OCI-LY1 (cell line): ENCODE measurements at regions not wholly inside any gene's neighbourhood (a gene's known extent, or its start where the extent isn't known, plus 50 kb on each side); places are given as distances from the start of the nearest gene placed in this dataset.

Experiments
- H2AFZ ChIP-seq: fragments of 200-600 bp; sonication (generic), shearing (Covaris generic); 2 replicates; pipeline ENCODE4 v1.6.0; 2014; ENCODE audit warnings: antibody characterized with exemption, mild to moderate bottlenecking, low read length
- H3F3A ChIP-seq: fragments of 200-600 bp; sonication (generic), shearing (Covaris generic); 2 replicates; pipeline ENCODE4 v1.6.0; 2014; ENCODE audit warnings: mild to moderate bottlenecking, antibody characterized with exemption, low read length, moderate library complexity; ENCODE audit not compliant: insufficient read depth
- H3K27ac ChIP-seq: fragments of 200-600 bp; sonication (generic); 2 replicates; pipeline ENCODE4 v1.5.1; 2014; ENCODE audit warnings: low read length, mixed run types, mild to moderate bottlenecking, low read depth; ENCODE audit not compliant: poor library complexity, severe bottlenecking
- H3K27me3 ChIP-seq: fragments of 200-600 bp; sonication (generic); 2 replicates; pipeline ENCODE4 v1.6.0; 2014; ENCODE audit warnings: antibody characterized with exemption, mild to moderate bottlenecking, low read length, moderate library complexity; ENCODE audit not compliant: insufficient read depth
- H3K36me3 ChIP-seq: fragments of 200-600 bp; sonication (generic); 2 replicates; pipeline ENCODE4 v1.6.1; 2014; ENCODE audit warnings: mild to moderate bottlenecking, antibody characterized with exemption, low read length, moderate library complexity, mixed read lengths; ENCODE audit not compliant: insufficient read depth
- H3K4me1 ChIP-seq: fragments of 200-600 bp; sonication (generic); 2 replicates; pipeline ENCODE4 v1.5.1; 2014; ENCODE audit warnings: mild to moderate bottlenecking, low read length, moderate library complexity; ENCODE audit not compliant: insufficient read depth, severe bottlenecking
- H3K4me2 ChIP-seq: fragments of 200-600 bp; sonication (generic), shearing (Covaris generic); 2 replicates; pipeline ENCODE4 v1.6.1; 2014; ENCODE audit warnings: low read length
- H3K4me3 ChIP-seq: fragments of 200-600 bp; sonication (generic); 2 replicates; pipeline ENCODE4 v1.5.1; 2014; ENCODE audit warnings: low read length, low read depth, mild to moderate bottlenecking, mixed read lengths; ENCODE audit not compliant: poor library complexity, severe bottlenecking
- H3K79me2 ChIP-seq: fragments of 200-600 bp; shearing (Covaris generic); 2 replicates; pipeline ENCODE4 v1.6.1; 2016; ENCODE audit warnings: mixed run types, low read length, mixed read lengths; ENCODE audit not compliant: insufficient read depth
- H3K9ac ChIP-seq: fragments of 200-600 bp; sonication (generic), shearing (Covaris generic); 2 replicates; pipeline ENCODE4 v1.6.1; 2014; ENCODE audit warnings: mild to moderate bottlenecking, low read length, mixed read lengths
- H3K9me2 ChIP-seq: fragments of 200-600 bp; sonication (generic), shearing (Covaris generic); 2 replicates; pipeline ENCODE4 v1.6.1; 2014; ENCODE audit warnings: low read depth, mild to moderate bottlenecking, low read length, mixed read lengths
- H3K9me3 ChIP-seq: fragments of 200-600 bp; shearing (Covaris generic); 2 replicates; pipeline ENCODE4 v1.6.1; 2014; ENCODE audit warnings: low read length, mixed read lengths
- H4K20me1 ChIP-seq: fragments of 200-600 bp; sonication (generic), shearing (Covaris generic); 2 replicates; pipeline ENCODE4 v1.6.0; 2016; ENCODE audit warnings: mild to moderate bottlenecking, low read length; ENCODE audit not compliant: insufficient read depth
- CTCF ChIP-seq: fragments of 200-600 bp; sonication (generic), shearing (Covaris generic); IDR thresholded peaks from 2 replicates; pipeline ENCODE4 v1.5.1; 2017; ENCODE audit warnings: mild to moderate bottlenecking, antibody characterized with exemption, low read length, moderate library complexity, mixed read lengths
- EZH2 ChIP-seq: fragments of 200-600 bp; sonication (generic), shearing (Covaris generic); IDR thresholded peaks from 2 replicates; pipeline ENCODE4 v1.8.0; 2017; ENCODE audit warnings: borderline replicate concordance, mixed run types, mild to moderate bottlenecking, antibody characterized with exemption, low read length, moderate library complexity, mixed read lengths

- no peaks in the 10 kb centered on the region for H4K20me1 ChIP-seq
- no peaks in the 10 kb centered on the region; the same call in 1 of the 2 replicates for H3K36me3 ChIP-seq
- no peaks in the 10 kb centered on the region for H3K79me2 ChIP-seq
- TF ChIP-seq EZH2 (no peak), CTCF (no peak)
- H3K4me1 ChIP-seq, result peaks cover 6% of the 10 kb centered on the region
- no peak overlapping the region for H3K27ac ChIP-seq
- H3F3A ChIP-seq, result no peaks in the 10 kb centered on the region; the same call in 1 of the 2 replicates
- H3K27me3 ChIP-seq, result no peaks in the 10 kb centered on the region
- no peak overlapping the region for H3K9ac ChIP-seq
- H3K9me2 ChIP-seq, result no peaks in the 10 kb centered on the region
- no peak overlapping the region for H3K4me3 ChIP-seq
- no peaks in the 10 kb centered on the region; the same call in 1 of the 2 replicates for H3K9me3 ChIP-seq
- H3K4me2 ChIP-seq, result no peak overlapping the region
- no peak overlapping the region for H2AFZ ChIP-seq
These were observed 148.1 kb upstream of the ZNF608 start for GRCh38 chr5:124894541-124894940.

GRCh38 chr5:124895236-124895635, 148.8 kb upstream of the ZNF608 start:
- H3K4me1 ChIP-seq, result no peaks in the 10 kb centered on the region
- H3K27me3 ChIP-seq, result no peaks in the 10 kb centered on the region
- H3F3A ChIP-seq, result no peaks in the 10 kb centered on the region; the same call in 1 of the 2 replicates
- H3K79me2 ChIP-seq, result no peaks in the 10 kb centered on the region
- H3K9ac ChIP-seq, result no peak overlapping the region
- H4K20me1 ChIP-seq, result no peaks in the 10 kb centered on the region
- H3K36me3 ChIP-seq, result no peaks in the 10 kb centered on the region; the same call in 1 of the 2 replicates
- TF ChIP-seq EZH2, result no peak
- no peak for TF ChIP-seq CTCF
- no peak overlapping the region for H3K4me2 ChIP-seq
- H3K27ac ChIP-seq, result no peak overlapping the region
- no peak overlapping the region for H2AFZ ChIP-seq
- no peaks in the 10 kb centered on the region for H3K9me2 ChIP-seq
- no peak overlapping the region for H3K4me3 ChIP-seq
- no peaks in the 10 kb centered on the region; the same call in 1 of the 2 replicates for H3K9me3 ChIP-seq

- no peaks in the 10 kb centered on the region for H3K9me3 ChIP-seq
- no peak for TF ChIP-seq EZH2
- no peak for TF ChIP-seq CTCF
- H2AFZ ChIP-seq, result no peak overlapping the region
- no peaks in the 10 kb centered on the region for H3F3A ChIP-seq
- no peak overlapping the region for H3K4me3 ChIP-seq
- no peaks in the 10 kb centered on the region for H3K9me2 ChIP-seq
- no peak overlapping the region for H3K4me2 ChIP-seq
- no peaks in the 10 kb centered on the region for H3K79me2 ChIP-seq
- peaks cover 52% of the 10 kb centered on the region for H3K4me1 ChIP-seq
- H4K20me1 ChIP-seq, result no peaks in the 10 kb centered on the region
- H3K36me3 ChIP-seq, result no peaks in the 10 kb centered on the region
- peak overlapping the region; percentile 90 for H3K27ac ChIP-seq
- H3K27me3 ChIP-seq, result no peaks in the 10 kb centered on the region
- H3K9ac ChIP-seq, result no peak overlapping the region
These were observed 154.6 kb upstream of the ZNF608 start for GRCh38 chr5:124901081-124901480.
